Fibroblast of pulmonary artery (primary cell): ENCODE measurements at regions not wholly inside any gene's neighbourhood (a gene's known extent, or its start where the extent isn't known, plus 50 kb on each side); places are given as distances from the start of the nearest gene placed in this dataset.
A peak's percentile ranks its signal among the peaks of the same experiment; 100 is the strongest.
"Not testable (repeated sequence)": the region's sequence is repeated elsewhere in the genome, so short reads cannot be mapped to it uniquely, and the experiment has no call there.

Experiments
- DNase-seq: peaks from one replicate; pipeline ENCODE4 v3.0.0-alpha.2; 2010; ENCODE audit warnings: low read depth
- H3K4me3 ChIP-seq: replicated peaks from 2 replicates; pipeline ENCODE4 v1.5.1; 2011; ENCODE audit warnings: low read depth, mild to moderate bottlenecking, control low read depth, low read length, moderate library complexity
- CTCF ChIP-seq: IDR thresholded peaks from 2 replicates; pipeline ENCODE4 v1.5.1; 2011; ENCODE audit warnings: mild to moderate bottlenecking, control low read depth, low read length, inconsistent platforms; ENCODE audit errors: missing control alignments

- TF ChIP-seq CTCF, result no peak
- no peak for DNase-seq
- no peak overlapping the region for H3K4me3 ChIP-seq
These were observed 159.4 kb downstream of the SIM1 start for GRCh38 chr6:100305209-100305869.

DNA sequence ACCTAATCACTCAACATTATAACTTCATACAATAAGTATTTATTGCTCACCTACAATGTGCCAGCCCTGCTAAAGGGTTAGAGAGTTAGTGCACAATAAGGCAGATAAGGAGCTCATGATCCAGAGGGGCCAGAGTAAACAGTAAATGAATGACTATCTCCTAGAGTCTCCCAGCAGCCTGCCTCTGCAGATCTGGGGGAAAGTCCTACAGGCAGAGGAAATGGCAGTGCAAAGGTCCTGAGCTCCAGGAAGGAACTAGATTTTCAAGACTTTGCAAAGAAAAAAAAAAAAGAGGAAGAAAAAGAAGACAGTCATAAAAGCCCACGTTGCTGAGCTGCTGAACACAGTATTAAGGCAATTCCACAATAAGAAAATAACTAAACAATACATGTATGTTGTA, 160.1 kb downstream of the SIM1 start:
- no peak for TF ChIP-seq CTCF
- no peak overlapping the region for H3K4me3 ChIP-seq
- DNase-seq, result peak; percentile 21

- no peak for TF ChIP-seq CTCF
- H3K4me3 ChIP-seq, result no peak overlapping the region
- DNase-seq, result no peak
These were observed 163.0 kb downstream of the SIM1 start for GRCh38 chr6:100301731-100302130.

DNA sequence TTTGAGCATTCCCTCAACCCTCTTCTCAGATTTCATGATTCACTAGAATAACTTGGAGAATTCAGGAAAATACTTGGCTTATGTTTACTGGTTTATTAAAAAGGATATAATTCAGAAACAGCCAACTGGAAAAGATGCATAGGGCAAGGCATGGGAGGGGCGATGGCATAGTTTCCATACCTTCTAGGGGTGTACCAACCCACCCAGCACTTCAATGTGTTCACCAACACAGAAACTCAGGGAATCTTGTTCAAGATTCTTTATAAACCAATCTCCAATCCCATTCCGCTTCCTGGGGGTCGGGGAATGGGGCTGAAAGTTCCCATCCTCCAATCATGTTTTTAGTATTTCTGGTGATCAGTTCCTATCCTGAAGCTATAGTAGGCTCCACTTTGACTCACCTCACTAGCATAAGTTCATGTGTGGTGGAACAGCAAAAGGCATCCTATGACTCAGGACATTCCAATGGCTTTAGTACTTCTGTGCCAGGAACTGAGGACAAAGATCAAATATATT, 164.4 kb downstream of the SIM1 start:
- no peak overlapping the region for H3K4me3 ChIP-seq
- DNase-seq, result peak; percentile 94
- no peak for TF ChIP-seq CTCF

DNA sequence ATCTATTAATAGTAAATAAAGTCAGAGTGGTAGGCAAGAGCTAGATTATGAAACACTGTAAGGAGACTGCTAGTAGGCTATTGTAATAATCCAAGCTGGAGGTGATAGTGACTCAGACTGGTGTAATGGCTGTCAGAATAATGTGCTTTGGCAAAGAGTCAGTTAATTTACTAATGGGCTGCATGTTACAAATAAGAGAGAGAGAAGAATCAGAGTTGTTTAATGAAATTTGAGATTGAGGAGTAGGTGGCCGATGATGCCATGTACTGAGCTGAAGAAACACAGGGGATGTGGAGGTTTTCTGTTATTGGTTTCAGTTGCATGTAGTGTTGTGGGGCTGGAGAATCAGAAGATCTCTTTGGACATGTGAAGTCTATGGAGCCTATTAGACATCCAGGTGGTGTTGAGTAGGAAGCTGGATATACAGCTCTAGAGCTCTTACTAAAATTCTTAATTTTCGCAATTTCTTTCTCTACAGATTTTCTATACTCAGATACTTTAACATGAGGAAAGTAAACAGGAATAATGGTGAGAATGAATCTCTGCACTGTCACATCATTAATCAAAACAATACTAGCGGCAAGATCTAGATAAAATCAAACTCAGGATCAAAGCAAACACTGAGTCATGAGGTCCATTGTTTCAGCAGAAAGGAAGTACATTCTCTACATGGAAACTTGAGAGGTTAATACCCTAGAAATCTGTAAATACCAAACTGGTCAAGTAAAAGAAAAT, 167.7 kb downstream of the SIM1 start:
- no peak overlapping the region for H3K4me3 ChIP-seq
- peak; percentile 82 for DNase-seq
- no peak for TF ChIP-seq CTCF

- not testable (repeated sequence) for H3K4me3 ChIP-seq, DNase-seq
These were observed 169.5 kb downstream of the SIM1 start for GRCh38 chr6:100295172-100295571.

DNA sequence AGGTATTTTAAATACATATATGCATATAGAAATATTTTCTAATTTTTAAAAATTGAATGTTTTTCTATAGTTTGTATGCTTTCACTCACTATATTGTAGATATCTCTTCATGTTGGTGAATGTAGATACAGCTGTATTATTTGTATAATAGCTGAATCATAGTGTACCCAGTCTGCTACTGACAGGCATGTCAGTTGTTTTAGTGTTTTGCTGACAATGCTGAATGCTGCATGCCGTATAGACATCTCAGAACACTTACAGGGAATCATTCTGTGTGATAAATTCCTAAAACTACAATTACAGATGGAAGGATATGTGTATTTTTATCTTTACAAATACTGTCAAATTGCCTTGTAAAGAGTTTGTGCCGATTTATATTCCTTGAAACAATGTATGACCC, 175.4 kb downstream of the SIM1 start:
- no peak for DNase-seq
- no peak for TF ChIP-seq CTCF
- H3K4me3 ChIP-seq, result no peak overlapping the region
